Mesothelial cell of epicardium (in vitro differentiated cells): ENCODE measurements at regions not wholly inside any gene's neighbourhood (a gene's known extent, or its start where the extent isn't known, plus 50 kb on each side); places are given as distances from the start of the nearest gene placed in this dataset.
A peak's percentile ranks its signal among the peaks of the same experiment; 100 is the strongest.

Experiments used
- DNase-seq, 2 experiments: peaks; one replicate each; pipeline ENCODE4 v3.0.0; 2021; ENCODE audit warnings: low spot score in 2 of 2; ENCODE audit not compliant: unreplicated experiment in 2 of 2
- H3K27ac Mint-ChIP-seq: 2 replicates; pipeline ENCODE4 v1.8.0; 2021; ENCODE audit warnings: mixed read lengths
- H3K27me3 Mint-ChIP-seq: 2 replicates; pipeline ENCODE4 v1.8.0; 2021; ENCODE audit warnings: low read depth, mixed read lengths
- H3K36me3 Mint-ChIP-seq: 2 replicates; pipeline ENCODE4 v1.8.0; 2021; ENCODE audit warnings: mixed read lengths
- H3K4me1 Mint-ChIP-seq: 2 replicates; pipeline ENCODE4 v1.8.0; 2021; ENCODE audit warnings: mixed read lengths
- H3K4me3 Mint-ChIP-seq: 2 replicates; pipeline ENCODE4 v1.8.0; 2021; ENCODE audit warnings: mild to moderate bottlenecking, moderate library complexity, mixed read lengths
- H3K9me3 Mint-ChIP-seq: 2 replicates; pipeline ENCODE4 v1.8.0; 2021; ENCODE audit warnings: mixed read lengths
- TF ChIP-seq, protein P1 (sequence below): fragments of 200-600 bp; sonication (generic); IDR thresholded peaks from one replicate; pipeline ENCODE4 v1.5.0; 2021; ENCODE audit warnings: antibody characterized with exemption; ENCODE audit not compliant: unreplicated experiment

DNA sequence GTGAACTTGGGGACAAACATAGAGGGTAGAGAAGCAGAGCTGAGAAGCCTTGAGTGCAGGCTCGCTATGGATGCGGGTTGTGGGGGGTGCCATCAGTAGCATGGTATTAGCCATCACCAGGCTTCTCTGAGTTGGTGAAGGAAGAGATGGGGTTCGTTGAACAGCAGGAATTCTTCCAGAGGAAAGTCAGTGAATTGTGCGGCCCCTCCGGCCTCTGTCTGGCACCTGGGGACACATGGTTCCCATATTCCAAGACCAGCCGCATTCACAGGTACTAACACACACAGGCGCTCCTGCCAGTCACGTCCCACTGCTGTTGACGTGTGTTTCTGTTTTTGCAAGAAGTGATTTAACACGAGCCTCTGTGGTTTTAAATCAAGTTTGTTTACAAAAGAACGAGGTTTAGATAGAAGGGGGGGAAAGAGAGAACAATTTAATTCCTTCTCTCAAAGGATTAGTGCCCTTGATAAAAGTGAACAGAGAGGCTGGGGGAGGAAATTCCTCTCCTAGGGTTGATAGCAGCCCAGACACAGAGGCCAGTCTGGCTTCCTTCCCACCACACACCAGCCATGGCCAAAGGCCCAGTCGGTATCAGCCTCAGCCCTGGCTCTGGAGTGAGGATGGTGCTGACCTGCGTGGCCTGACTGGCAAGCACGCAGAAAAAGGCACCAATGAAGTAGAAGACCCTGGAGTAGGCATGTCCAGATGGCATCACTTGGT, 252.6 kb upstream of the IGFBP3 start:
- Mint-ChIP-seq H3K9me3 (peaks cover 11% of the 10 kb centered on the region), H3K27ac (peak overlapping the region; percentile 84), H3K36me3 (no peaks in the 10 kb centered on the region), H3K4me1 (peaks cover 22% of the 10 kb centered on the region), H3K27me3 (no peaks in the 10 kb centered on the region), H3K4me3 (no peak overlapping the region)
- TF ChIP-seq, protein P1, sequence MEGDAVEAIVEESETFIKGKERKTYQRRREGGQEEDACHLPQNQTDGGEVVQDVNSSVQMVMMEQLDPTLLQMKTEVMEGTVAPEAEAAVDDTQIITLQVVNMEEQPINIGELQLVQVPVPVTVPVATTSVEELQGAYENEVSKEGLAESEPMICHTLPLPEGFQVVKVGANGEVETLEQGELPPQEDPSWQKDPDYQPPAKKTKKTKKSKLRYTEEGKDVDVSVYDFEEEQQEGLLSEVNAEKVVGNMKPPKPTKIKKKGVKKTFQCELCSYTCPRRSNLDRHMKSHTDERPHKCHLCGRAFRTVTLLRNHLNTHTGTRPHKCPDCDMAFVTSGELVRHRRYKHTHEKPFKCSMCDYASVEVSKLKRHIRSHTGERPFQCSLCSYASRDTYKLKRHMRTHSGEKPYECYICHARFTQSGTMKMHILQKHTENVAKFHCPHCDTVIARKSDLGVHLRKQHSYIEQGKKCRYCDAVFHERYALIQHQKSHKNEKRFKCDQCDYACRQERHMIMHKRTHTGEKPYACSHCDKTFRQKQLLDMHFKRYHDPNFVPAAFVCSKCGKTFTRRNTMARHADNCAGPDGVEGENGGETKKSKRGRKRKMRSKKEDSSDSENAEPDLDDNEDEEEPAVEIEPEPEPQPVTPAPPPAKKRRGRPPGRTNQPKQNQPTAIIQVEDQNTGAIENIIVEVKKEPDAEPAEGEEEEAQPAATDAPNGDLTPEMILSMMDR = no peak
- DNase-seq = no peak

DNA sequence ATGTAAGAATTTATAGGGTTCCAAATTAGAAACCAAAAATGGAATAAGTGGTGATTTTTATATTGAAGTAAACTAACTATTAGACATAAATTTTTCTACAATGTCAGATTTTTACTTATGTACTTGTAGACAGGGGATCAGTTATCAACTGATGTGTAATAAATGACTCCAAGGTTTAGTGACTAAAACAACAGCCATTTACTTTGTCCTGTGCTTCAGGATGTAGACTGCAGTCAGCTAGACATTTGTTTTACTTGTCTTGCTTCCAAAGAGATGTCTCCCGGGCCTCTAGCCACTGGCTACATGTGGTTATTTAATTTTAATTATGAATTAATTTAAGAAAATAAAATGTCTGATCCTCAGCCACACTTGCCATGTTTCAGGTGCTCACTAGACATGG, 249.7 kb upstream of the IGFBP3 start:
- TF ChIP-seq, protein P1 = no peak
- H3K4me1 Mint-ChIP-seq = peaks cover 22% of the 10 kb centered on the region
- H3K9me3 Mint-ChIP-seq = peaks cover 8% of the 10 kb centered on the region
- DNase-seq = no peak
- H3K4me3 Mint-ChIP-seq = no peak overlapping the region
- H3K27me3 Mint-ChIP-seq = no peaks in the 10 kb centered on the region
- no peaks in the 10 kb centered on the region for H3K36me3 Mint-ChIP-seq
- H3K27ac Mint-ChIP-seq = no peak overlapping the region

DNA sequence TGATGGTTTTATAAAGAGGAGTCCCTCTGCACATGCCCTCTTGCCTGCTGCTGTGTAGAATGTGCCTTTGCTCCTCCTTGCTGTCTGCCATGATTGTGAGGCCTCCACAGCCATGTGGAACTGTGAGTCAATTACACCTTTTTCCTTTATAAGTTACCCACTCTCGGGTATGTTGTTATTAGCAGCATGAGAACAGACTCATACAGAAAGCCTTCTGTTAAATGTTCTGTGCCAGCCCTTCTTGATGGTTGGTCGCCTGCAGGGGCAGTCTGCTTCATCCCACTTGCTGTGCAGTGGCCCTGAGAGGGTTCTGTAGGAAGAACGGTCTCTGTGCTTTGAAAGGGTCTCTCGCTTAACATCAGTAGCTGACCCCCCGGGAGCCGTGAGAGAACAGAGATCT, 248.9 kb upstream of the IGFBP3 start:
- Mint-ChIP-seq H3K27me3 (no peaks in the 10 kb centered on the region), H3K36me3 (no peaks in the 10 kb centered on the region), H3K4me3 (no peak overlapping the region), H3K4me1 (peaks cover 22% of the 10 kb centered on the region), H3K9me3 (peaks cover 8% of the 10 kb centered on the region), H3K27ac (no peak overlapping the region)
- DNase-seq = no peak
- TF ChIP-seq, protein P1 = no peak

DNA sequence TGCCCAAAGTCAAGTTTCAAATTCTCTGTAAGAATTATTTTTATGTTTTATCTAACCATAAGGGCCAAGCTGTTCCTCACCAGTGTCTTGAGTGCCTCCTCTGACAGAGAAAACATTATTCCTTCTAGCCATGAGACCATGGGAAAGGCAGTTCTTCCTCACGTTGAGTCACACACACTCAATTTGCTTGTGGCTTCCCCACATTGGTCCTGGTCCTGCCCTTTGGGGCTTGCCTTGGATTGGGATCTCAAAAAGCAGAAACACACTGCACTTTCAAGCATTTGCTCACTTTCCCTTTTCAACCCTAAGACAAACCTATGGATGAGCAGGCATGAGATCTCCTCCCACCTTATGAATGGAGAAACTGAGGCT, 248.3 kb upstream of the IGFBP3 start:
- Mint-ChIP-seq H3K4me3 (no peak overlapping the region), H3K9me3 (peaks cover 8% of the 10 kb centered on the region), H3K4me1 (peaks cover 27% of the 10 kb centered on the region), H3K27ac (no peak overlapping the region), H3K27me3 (no peaks in the 10 kb centered on the region), H3K36me3 (no peaks in the 10 kb centered on the region)
- TF ChIP-seq, protein P1 = no peak
- DNase-seq = no peak

DNA sequence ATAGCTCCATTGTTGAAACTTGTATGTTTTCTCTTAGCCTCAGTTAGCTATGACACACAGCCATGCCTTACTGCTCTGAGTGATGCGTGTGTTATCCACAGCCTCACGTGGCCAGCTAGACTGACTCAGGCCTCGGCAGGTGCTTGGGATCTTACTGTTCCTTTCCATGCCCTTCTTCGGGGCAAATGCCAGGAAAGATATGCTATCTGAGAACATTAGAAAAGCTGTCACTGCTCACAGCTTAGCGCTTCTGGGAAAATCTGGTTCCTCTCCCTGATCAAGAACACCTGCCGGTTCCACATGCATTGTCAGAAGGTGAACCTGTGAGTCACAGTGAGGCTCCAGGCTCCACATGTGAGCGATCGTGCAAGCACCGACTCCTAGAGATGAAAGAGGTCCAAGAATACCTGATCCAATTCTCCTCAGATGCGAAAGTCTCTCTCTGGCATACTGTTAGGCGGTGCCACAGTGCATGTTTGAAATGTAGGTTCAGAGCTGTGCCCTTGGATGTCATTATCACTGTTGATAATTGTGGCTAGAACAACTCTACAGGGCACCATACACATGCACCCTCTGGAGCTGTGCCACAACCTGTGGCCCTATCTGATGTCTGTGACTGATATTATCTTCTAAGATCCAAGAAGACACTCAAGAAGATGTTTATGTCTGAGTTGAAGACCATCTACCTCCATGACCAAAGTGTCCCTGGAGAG, 247.8 kb upstream of the IGFBP3 start:
- TF ChIP-seq, protein P1 = no peak
- Mint-ChIP-seq H3K4me3 (no peak overlapping the region), H3K4me1 (peaks cover 23% of the 10 kb centered on the region), H3K27me3 (no peaks in the 10 kb centered on the region), H3K27ac (no peak overlapping the region), H3K9me3 (peaks cover 8% of the 10 kb centered on the region), H3K36me3 (no peaks in the 10 kb centered on the region)
- DNase-seq = no peak
